Naive thymus-derived CD8-positive, alpha-beta T cell (primary cell): ENCODE measurements at regions not wholly inside any gene's neighbourhood (a gene's known extent, or its start where the extent isn't known, plus 50 kb on each side); places are given as distances from the start of the nearest gene placed in this dataset.

Source experiments
- ATAC-seq, 2 donors: fragments of 150-1000 bp; cut with Tn5 transposase in 1 of 2; sonication (Bioruptor Pico), chemical (Tn5 transposase) in 1 of 2; 1 replicate in 1 of 2; 2 replicates in 1 of 2; pipeline ENCODE4 v1.10.0; 2021; ENCODE audit warnings: mild to moderate bottlenecking in 2 of 2, moderate library complexity in 2 of 2
- POLR2A ChIA-PET: fragments of 350-600 bp; sonication (Branson Sonifier 250); formaldehyde crosslinking; loops from one replicate; lab custom pipeline; 2021; ENCODE audit warnings: antibody characterized with exemption; lab: Charles Lee
- DNase-seq, 10 donors: peaks; one replicate each; pipeline versions ENCODE4 v3.0.0 to v3.0.0-alpha.2; 2020 to 2022
- H3K27ac Mint-ChIP-seq, 10 donors: one replicate each; pipeline ENCODE4 v1.8.0; 2020 to 2022; ENCODE audit warnings: mild to moderate bottlenecking in 10 of 10, mixed read lengths in 10 of 10, moderate library complexity in 4 of 10, inconsistent platforms in 1 of 10
- H3K27me3 Mint-ChIP-seq, 5 donors: one replicate each; pipeline ENCODE4 v1.8.0; 2021 to 2022; ENCODE audit warnings: mixed read lengths in 5 of 5
- H3K36me3 Mint-ChIP-seq, 3 donors: one replicate each; pipeline ENCODE4 v1.8.0; 2020 to 2022; ENCODE audit warnings: mixed read lengths in 3 of 3, mild to moderate bottlenecking in 2 of 3, inconsistent platforms in 1 of 3
- H3K4me1 Mint-ChIP-seq, 4 donors: one replicate each; pipeline ENCODE4 v1.8.0; 2021 to 2022; ENCODE audit warnings: mixed read lengths in 4 of 4
- H3K4me3 Mint-ChIP-seq, 10 donors: one replicate each; pipeline ENCODE4 v1.8.0; 2020 to 2022; ENCODE audit warnings: mild to moderate bottlenecking in 10 of 10, mixed read lengths in 10 of 10, moderate library complexity in 6 of 10, inconsistent platforms in 1 of 10
- H3K9me3 Mint-ChIP-seq, 9 donors: one replicate each; pipeline ENCODE4 v1.8.0; 2020 to 2022; ENCODE audit warnings: mixed read lengths in 9 of 9, mild to moderate bottlenecking in 3 of 9, inconsistent platforms in 1 of 9, moderate library complexity in 1 of 9

- no peak for ATAC-seq
- POLR2A ChIA-PET, result no interaction called here
- Mint-ChIP-seq H3K36me3 (no peaks in the 10 kb centered on the region), H3K4me3 (no peak overlapping the region), H3K9me3 (no peaks in the 10 kb centered on the region), H3K27ac (no peak overlapping the region), H3K4me1 (no peaks in the 10 kb centered on the region), H3K27me3 (peaks cover 0 to 3% (median 0%) of the 10 kb centered on the region in 5 donors)
- no peak for DNase-seq
Observed at GRCh38 chr6:56807989-56808337, 146.9 kb upstream of the BEND6 start.

- POLR2A ChIA-PET, result no interaction called here
- no peak for DNase-seq
- Mint-ChIP-seq H3K36me3 (no peaks in the 10 kb centered on the region), H3K27me3 (peaks cover 0 to 3% (median 0%) of the 10 kb centered on the region in 5 donors), H3K9me3 (no peaks in the 10 kb centered on the region), H3K27ac (no peak overlapping the region), H3K4me1 (no peaks in the 10 kb centered on the region), H3K4me3 (no peak overlapping the region)
- ATAC-seq, result no peak
Observed at GRCh38 chr6:56807326-56807988, 147.4 kb upstream of the BEND6 start.

GRCh38 chr6:56806368-56806767, 148.5 kb upstream of the BEND6 start:
- POLR2A ChIA-PET, result no interaction called here
- Mint-ChIP-seq H3K4me3 (no peak overlapping the region), H3K36me3 (no peaks in the 10 kb centered on the region), H3K4me1 (no peaks in the 10 kb centered on the region), H3K27me3 (peaks cover 0 to 3% (median 0%) of the 10 kb centered on the region in 5 donors), H3K9me3 (no peaks in the 10 kb centered on the region), H3K27ac (peak overlapping the region in 1 of 10 donors; percentile 81)
- DNase-seq (no peak), ATAC-seq (no peak)

- H3K36me3 Mint-ChIP-seq, result no peaks in the 10 kb centered on the region
- no peaks in the 10 kb centered on the region for H3K9me3 Mint-ChIP-seq
- peaks cover 0 to 3% (median 0%) of the 10 kb centered on the region in 5 donors for H3K27me3 Mint-ChIP-seq
- POLR2A ChIA-PET, result no interaction called here
- no peak overlapping the region for H3K4me3 Mint-ChIP-seq
- ATAC-seq, result no peak
- H3K4me1 Mint-ChIP-seq, result no peaks in the 10 kb centered on the region
- no peak for DNase-seq
- no peak overlapping the region for H3K27ac Mint-ChIP-seq
Observed at GRCh38 chr6:56804996-56805395, 149.9 kb upstream of the BEND6 start.

- Mint-ChIP-seq H3K27me3 (peaks cover 0 to 3% (median 0%) of the 10 kb centered on the region in 5 donors), H3K4me3 (no peak overlapping the region), H3K9me3 (no peaks in the 10 kb centered on the region), H3K4me1 (no peaks in the 10 kb centered on the region), H3K27ac (no peak overlapping the region), H3K36me3 (no peaks in the 10 kb centered on the region)
- DNase-seq, result no peak
- POLR2A ChIA-PET, result no interaction called here
- ATAC-seq, result no peak
Observed at GRCh38 chr6:56803594-56803993, 151.3 kb upstream of the BEND6 start.

- ATAC-seq, result no peak
- no peaks in the 10 kb centered on the region for H3K27me3 Mint-ChIP-seq
Observed at GRCh38 chr6:56802584-56802983, 152.3 kb upstream of the BEND6 start.

GRCh38 chr6:56799989-56800388, 154.9 kb upstream of the BEND6 start:
- peaks cover 0 to 2% (median 0%) of the 10 kb centered on the region in 5 donors for H3K27me3 Mint-ChIP-seq
- H3K4me1 Mint-ChIP-seq, result no peaks in the 10 kb centered on the region
- H3K4me3 Mint-ChIP-seq, result no peak overlapping the region
- no peak for ATAC-seq
- no peaks in the 10 kb centered on the region for H3K36me3 Mint-ChIP-seq
- no peak overlapping the region for H3K27ac Mint-ChIP-seq
- POLR2A ChIA-PET, result no interaction called here
- H3K9me3 Mint-ChIP-seq, result no peaks in the 10 kb centered on the region
- DNase-seq, result no peak

More at GRCh38 chr6:56802584-56802983, 152.3 kb upstream of the BEND6 start:
- Mint-ChIP-seq H3K4me1 (no peaks in the 10 kb centered on the region), H3K4me3 (no peak overlapping the region), H3K27ac (no peak overlapping the region), H3K36me3 (no peaks in the 10 kb centered on the region), H3K9me3 (no peaks in the 10 kb centered on the region)
- DNase-seq, result no peak
- POLR2A ChIA-PET, result no interaction called here

- H3K4me1 Mint-ChIP-seq, result no peaks in the 10 kb centered on the region
- peaks cover 0 to 5% (median 0%) of the 10 kb centered on the region in 5 donors for H3K27me3 Mint-ChIP-seq
- no peak overlapping the region for H3K27ac Mint-ChIP-seq
- DNase-seq (no peak), ATAC-seq (no peak)
- H3K4me3 Mint-ChIP-seq, result no peak overlapping the region
- H3K36me3 Mint-ChIP-seq, result no peaks in the 10 kb centered on the region
- no peaks in the 10 kb centered on the region for H3K9me3 Mint-ChIP-seq
- POLR2A ChIA-PET, result interaction anchor here (0.7 kb wide), 1 partner anchor 11 kb away, joined by 3 read pairs; no protein-coding TSS in a partner anchor
Observed at GRCh38 chr6:56798163-56798562, 155.5 kb upstream of the DST start.

- no peaks in the 10 kb centered on the region for H3K36me3 Mint-ChIP-seq
- POLR2A ChIA-PET, result no interaction called here
- DNase-seq (no peak), ATAC-seq (no peak)
- no peaks in the 10 kb centered on the region for H3K9me3 Mint-ChIP-seq
- no peak overlapping the region for H3K4me3 Mint-ChIP-seq
- H3K27ac Mint-ChIP-seq, result no peak overlapping the region
- H3K27me3 Mint-ChIP-seq, result peaks cover 0 to 11% (median 2%) of the 10 kb centered on the region in 5 donors
- H3K4me1 Mint-ChIP-seq, result no peaks in the 10 kb centered on the region
Observed at GRCh38 chr6:56796196-56796532, 153.5 kb upstream of the DST start.

GRCh38 chr6:56795466-56796195, 152.9 kb upstream of the DST start:
- POLR2A ChIA-PET, result no interaction called here
- DNase-seq (no peak), ATAC-seq (no peak)
- Mint-ChIP-seq H3K36me3 (no peaks in the 10 kb centered on the region), H3K27ac (no peak overlapping the region), H3K4me1 (no peaks in the 10 kb centered on the region), H3K4me3 (no peak overlapping the region), H3K27me3 (peaks cover 2 to 16% (median 5%) of the 10 kb centered on the region in 5 donors), H3K9me3 (no peaks in the 10 kb centered on the region)

- no peaks in the 10 kb centered on the region for H3K9me3 Mint-ChIP-seq
- H3K4me3 Mint-ChIP-seq, result no peak overlapping the region
- ATAC-seq (no peak), DNase-seq (no peak)
- peak overlapping the region in 1 of 10 donors; percentile 17 for H3K27ac Mint-ChIP-seq
- H3K4me1 Mint-ChIP-seq, result no peaks in the 10 kb centered on the region
- peaks cover 4 to 27% (median 7%) of the 10 kb centered on the region in 5 donors for H3K27me3 Mint-ChIP-seq
- POLR2A ChIA-PET, result no interaction called here
- H3K36me3 Mint-ChIP-seq, result no peaks in the 10 kb centered on the region
Observed at GRCh38 chr6:56794421-56794820, 151.7 kb upstream of the DST start.

- Mint-ChIP-seq H3K36me3 (no peaks in the 10 kb centered on the region), H3K9me3 (no peaks in the 10 kb centered on the region), H3K4me3 (no peak overlapping the region), H3K4me1 (no peaks in the 10 kb centered on the region), H3K27ac (no peak overlapping the region), H3K27me3 (peaks cover 4 to 28% (median 7%) of the 10 kb centered on the region in 5 donors)
- ATAC-seq, result no peak
- DNase-seq, result no peak
- POLR2A ChIA-PET, result no interaction called here
Observed at GRCh38 chr6:56793938-56794337, 151.2 kb upstream of the DST start.

GRCh38 chr6:56790414-56790813, 147.7 kb upstream of the DST start:
- Mint-ChIP-seq H3K27me3 (peaks cover 7 to 41% (median 24%) of the 10 kb centered on the region in 5 donors), H3K9me3 (peaks cover 0 to 5% (median 0%) of the 10 kb centered on the region in 9 donors), H3K36me3 (peaks cover 0 to 5% (median 0%) of the 10 kb centered on the region in 3 donors), H3K4me3 (no peak overlapping the region), H3K27ac (no peak overlapping the region), H3K4me1 (no peaks in the 10 kb centered on the region)
- POLR2A ChIA-PET, result no interaction called here
- no peak for DNase-seq
- no peak for ATAC-seq
